GM21367 (cell line): ENCODE measurements at regions not wholly inside any gene's neighbourhood (a gene's known extent, or its start where the extent isn't known, plus 50 kb on each side); places are given as distances from the start of the nearest gene placed in this dataset.

Experiments
- ATAC-seq: cut with Tn5 transposase; IDR thresholded peaks from one replicate; pipeline ENCODE4 v1.9.1; 2021; ENCODE audit not compliant: unreplicated experiment

GRCh38 chr3:18779704-18780103 is 354.6 kb upstream of the SATB1 start:
- ATAC-seq = no peak

- no peak for ATAC-seq
Observed at GRCh38 chr3:18778598-18778997, 353.5 kb upstream of the SATB1 start.

GRCh38 chr3:18778094-18778493 is 353.0 kb upstream of the SATB1 start:
- no peak for ATAC-seq

GRCh38 chr3:18775501-18775900 is 350.4 kb upstream of the SATB1 start:
- no peak for ATAC-seq

GRCh38 chr3:18774319-18775088 is 349.4 kb upstream of the SATB1 start:
- ATAC-seq = no peak

GRCh38 chr3:18772699-18773305 is 347.7 kb upstream of the SATB1 start:
- ATAC-seq = no peak

GRCh38 chr3:18771931-18772330 is 346.8 kb upstream of the SATB1 start:
- ATAC-seq = no peak

GRCh38 chr3:18770800-18771199 is 345.7 kb upstream of the SATB1 start:
- no peak for ATAC-seq

- ATAC-seq = no peak
Observed at GRCh38 chr3:18767756-18768303, 342.7 kb upstream of the SATB1 start.

- no peak for ATAC-seq
Observed at GRCh38 chr3:18766974-18767373, 341.8 kb upstream of the SATB1 start.

- no peak for ATAC-seq
Observed at GRCh38 chr3:18765662-18766061, 340.5 kb upstream of the SATB1 start.

GRCh38 chr3:18765161-18765560 is 340.0 kb upstream of the SATB1 start:
- no peak for ATAC-seq

- ATAC-seq = no peak
Observed at GRCh38 chr3:18761530-18761929, 336.4 kb upstream of the SATB1 start.

GRCh38 chr3:18758047-18758704 is 333.0 kb upstream of the SATB1 start:
- ATAC-seq = peak; percentile 91

- ATAC-seq = no peak
Observed at GRCh38 chr3:18757476-18757875, 332.3 kb upstream of the SATB1 start.

GRCh38 chr3:18752273-18752934 is 327.3 kb upstream of the SATB1 start:
- no peak for ATAC-seq

- ATAC-seq = peak; percentile 55
Observed at GRCh38 chr3:18751514-18751913, 326.4 kb upstream of the SATB1 start.

- ATAC-seq = no peak
Observed at GRCh38 chr3:18747383-18747782, 322.2 kb upstream of the SATB1 start.

- no peak for ATAC-seq
Observed at GRCh38 chr3:18745472-18745871, 320.3 kb upstream of the SATB1 start.

- ATAC-seq = no peak
Observed at GRCh38 chr3:18744472-18744871, 319.3 kb upstream of the SATB1 start.

GRCh38 chr3:18743761-18744160 is 318.6 kb upstream of the SATB1 start:
- no peak for ATAC-seq
